Ovary (tissue), 3 donors: ENCODE measurements at regions not wholly inside any gene's neighbourhood (a gene's known extent, or its start where the extent isn't known, plus 50 kb on each side); places are given as distances from the start of the nearest gene placed in this dataset.

ENCODE experiments used
- CTCF ChIP-seq, 3 donors: fragments of 450-650 bp in 2 of 3; fragments of 200-600 bp in 1 of 3; IDR thresholded peaks; one replicate each; pipeline versions ENCODE4 v1.5.1 to v1.8.0; 2016 to 2022; ENCODE audit warnings: antibody characterized with exemption in 3 of 3, mild to moderate bottlenecking in 1 of 3
- EP300 ChIP-seq: sonication (generic); formaldehyde crosslinking; IDR thresholded peaks from one replicate; pipeline ENCODE4 v1.6.1; 2017; ENCODE audit warnings: antibody characterized with exemption
- POLR2A ChIP-seq: fragments of 450-650 bp; IDR thresholded peaks from one replicate; pipeline ENCODE4 v1.6.1; 2017; ENCODE audit warnings: antibody characterized with exemption, mild to moderate bottlenecking, moderate library complexity
- donor health status: DM: no; HTN: no; CAD: no.

- TF ChIP-seq CTCF (IDR thresholded peaks at IDR 0.05) (no peak), POLR2A (no peak), EP300 (no peak)
These were observed 69.8 kb upstream of the TRABD2B start for GRCh38 chr1:48066936-48067335.
